ENCODE measurements at regions not wholly inside any gene's neighbourhood (a gene's known extent, or its start where the extent isn't known, plus 50 kb on each side); places are given as distances from the start of the nearest gene placed in this dataset.

GRCh38 chr9:33697171-33697570, 98.2 kb upstream of the PRSS3 start:
- TF ChIP-seq POLR2A (IDR thresholded peaks at IDR 0.05) (no peak), CTCF (IDR thresholded peaks at IDR 0.05) (no peak)

Data from body of pancreas (tissue), 4 donors.